HG02981 (cell line): ENCODE measurements at regions not wholly inside any gene's neighbourhood (a gene's known extent, or its start where the extent isn't known, plus 50 kb on each side); places are given as distances from the start of the nearest gene placed in this dataset.

Source experiments
- ATAC-seq: cut with Tn5 transposase; IDR thresholded peaks from one replicate; pipeline ENCODE4 v1.9.1; 2021; ENCODE audit warnings: mild to moderate bottlenecking, moderate library complexity; ENCODE audit not compliant: unreplicated experiment

GRCh38 chr11:80505771-80506170 lies 1064.9 kb upstream of the TENM4 start:
- ATAC-seq: no peak

- no peak for ATAC-seq
Measured at GRCh38 chr11:80503990-80504389, 1063.2 kb upstream of the TENM4 start.

GRCh38 chr11:80502511-80502910 lies 1061.7 kb upstream of the TENM4 start:
- no peak for ATAC-seq

GRCh38 chr11:80495116-80495515 lies 1054.3 kb upstream of the TENM4 start:
- ATAC-seq: no peak

GRCh38 chr11:80487952-80488351 lies 1047.1 kb upstream of the TENM4 start:
- ATAC-seq: no peak

- no peak for ATAC-seq
Measured at GRCh38 chr11:80486678-80487077, 1045.8 kb upstream of the TENM4 start.

- no peak for ATAC-seq
Measured at GRCh38 chr11:80477178-80477577, 1036.3 kb upstream of the TENM4 start.

- peak; percentile 91 for ATAC-seq
Measured at GRCh38 chr11:80473562-80473961, 1032.7 kb upstream of the TENM4 start.

- no peak for ATAC-seq
Measured at GRCh38 chr11:80469871-80470270, 1029.0 kb upstream of the TENM4 start.

- no peak for ATAC-seq
Measured at GRCh38 chr11:80466570-80466969, 1025.7 kb upstream of the TENM4 start.

GRCh38 chr11:80462211-80462610 lies 1021.4 kb upstream of the TENM4 start:
- no peak for ATAC-seq

- ATAC-seq: no peak
Measured at GRCh38 chr11:80458376-80458775, 1017.5 kb upstream of the TENM4 start.

GRCh38 chr11:80457823-80458222 lies 1017.0 kb upstream of the TENM4 start:
- no peak for ATAC-seq

- ATAC-seq: no peak
Measured at GRCh38 chr11:80455818-80456217, 1015.0 kb upstream of the TENM4 start.

GRCh38 chr11:80451105-80451504 lies 1010.3 kb upstream of the TENM4 start:
- no peak for ATAC-seq

GRCh38 chr11:80448709-80449108 lies 1007.9 kb upstream of the TENM4 start:
- no peak for ATAC-seq

GRCh38 chr11:80443177-80443576 lies 1002.3 kb upstream of the TENM4 start:
- no peak for ATAC-seq

- no peak for ATAC-seq
Measured at GRCh38 chr11:80441821-80442220, 1001.0 kb upstream of the TENM4 start.

- no peak for ATAC-seq
Measured at GRCh38 chr11:80440835-80441234, 1000.0 kb upstream of the TENM4 start.

GRCh38 chr11:80436547-80436946 lies 995.7 kb upstream of the TENM4 start:
- no peak for ATAC-seq

- ATAC-seq: no peak
Measured at GRCh38 chr11:80435345-80435744, 994.5 kb upstream of the TENM4 start.

GRCh38 chr11:80432057-80432456 lies 991.2 kb upstream of the TENM4 start:
- no peak for ATAC-seq

GRCh38 chr11:80424012-80424695 lies 983.3 kb upstream of the TENM4 start:
- peak; percentile 48 for ATAC-seq
